AG04449 (cell line): ENCODE measurements at regions not wholly inside any gene's neighbourhood (a gene's known extent, or its start where the extent isn't known, plus 50 kb on each side); places are given as distances from the start of the nearest gene placed in this dataset.

Experiments used
- CTCF ChIA-PET: fragments of 350-600 bp; formaldehyde crosslinking; extraction: SDS; loops from one replicate; lab custom pipeline; 2021; ENCODE audit warnings: antibody characterized with exemption; lab: Yijun Ruan, JAX
- POLR2A ChIA-PET: fragments of 400-600, 350-600 bp; formaldehyde crosslinking; extraction: SDS; loops from one replicate; lab custom pipeline; 2020; ENCODE audit warnings: antibody characterized with exemption, inconsistent platforms; lab: Yijun Ruan, JAX
- DNase-seq: peaks from one replicate; pipeline ENCODE4 v3.0.0-alpha.2; 2010; ENCODE audit warnings: low read depth, low spot score
- H3K4me3 ChIP-seq: 2 replicates; pipeline ENCODE4 v1.5.1; 2011; ENCODE audit warnings: low read depth, mild to moderate bottlenecking, control low read depth, low read length
- CTCF ChIP-seq: IDR thresholded peaks from one replicate; pipeline ENCODE4 v1.5.1; 2011; ENCODE audit warnings: mild to moderate bottlenecking, moderate library complexity, low read length, control low read depth, inconsistent platforms; ENCODE audit not compliant: insufficient read depth; ENCODE audit errors: missing control alignments

- ChIA-PET CTCF (no interaction called here), POLR2A (no interaction called here)
- DNase-seq = no peak
- no peak overlapping the region for H3K4me3 ChIP-seq
- TF ChIP-seq CTCF = no peak
Measured at GRCh38 chr9:84054341-84055010, 73.9 kb downstream of the RMI1 start.

- ChIA-PET CTCF (no interaction called here), POLR2A (no interaction called here)
- TF ChIP-seq CTCF = no peak
- H3K4me3 ChIP-seq = no peak overlapping the region
- DNase-seq = no peak
Measured at GRCh38 chr9:84057662-84058061, 77.1 kb downstream of the RMI1 start.

GRCh38 chr9:84059936-84060335, 79.3 kb downstream of the RMI1 start:
- ChIA-PET CTCF (no interaction called here), POLR2A (no interaction called here)
- no peak for DNase-seq
- no peak for TF ChIP-seq CTCF
- H3K4me3 ChIP-seq = no peak overlapping the region

GRCh38 chr9:84061613-84062193, 81.1 kb downstream of the RMI1 start:
- no peak for TF ChIP-seq CTCF

GRCh38 chr9:84062538-84062937, 81.9 kb downstream of the RMI1 start:
- ChIA-PET POLR2A (no interaction called here), CTCF (no interaction called here)
- no peak overlapping the region for H3K4me3 ChIP-seq
- TF ChIP-seq CTCF = no peak
- DNase-seq = no peak

More at GRCh38 chr9:84061613-84062193, 81.1 kb downstream of the RMI1 start:
- no peak overlapping the region for H3K4me3 ChIP-seq
- no peak for DNase-seq
- ChIA-PET POLR2A (no interaction called here), CTCF (no interaction called here)

- no peak for DNase-seq
- CTCF ChIA-PET = no interaction called here
- POLR2A ChIA-PET = no interaction called here
- H3K4me3 ChIP-seq = no peak overlapping the region
- no peak for TF ChIP-seq CTCF
Measured at GRCh38 chr9:84067821-84068220, 87.2 kb downstream of the RMI1 start.
